ENCODE measurements at regions not wholly inside any gene's neighbourhood (a gene's known extent, or its start where the extent isn't known, plus 50 kb on each side); places are given as distances from the start of the nearest gene placed in this dataset.
"Not testable (repeated sequence)": the region's sequence is repeated elsewhere in the genome, so short reads cannot be mapped to it uniquely, and the experiment has no call there.

- WGBS, 2 donors (ENCODE audit: extremely low coverage in 2 of 2, insufficient read length in 2 of 2, insufficient replicate concordance in 1 of 2), result no CpG with 5 or more reads among the region's 5 CpGs
- Histone ChIP-seq H3K4ac (ENCODE audit: low read length) (no peak overlapping the region), H3K4me1 (ENCODE audit: control insufficient read depth in 2 of 2, insufficient read depth in 1 of 2, low read depth in 1 of 2, low read length in 2 of 2) (no peaks in the 10 kb centered on the region), H3K79me1 (ENCODE audit: low read depth, low read length) (no peaks in the 10 kb centered on the region), H3K9me3 (replicated peaks in 1 of 2; ENCODE audit: control insufficient read depth in 2 of 2, insufficient read depth in 1 of 2, low read depth in 1 of 2, low read length in 2 of 2) (no peaks in the 10 kb centered on the region), H3K14ac (ENCODE audit: low read length) (no peak overlapping the region), H3K9ac (ENCODE audit: low read depth, low read length, poor library complexity) (no peak overlapping the region), H2BK12ac (ENCODE audit: low read length) (no peak overlapping the region), H2BK120ac (ENCODE audit: low read depth, low read length) (no peak overlapping the region), H2AK5ac (ENCODE audit: low read depth, low read length) (no peak overlapping the region), H4K8ac (ENCODE audit: low read depth, low read length) (no peak overlapping the region), H3K4me2 (ENCODE audit: insufficient read depth, low read length, poor library complexity, severe bottlenecking) (no peak overlapping the region), H3K23ac (ENCODE audit: low read depth, low read length, poor library complexity) (no peak overlapping the region), H3K27ac (replicated peaks; ENCODE audit: low read length) (no peak overlapping the region), H3K27me3 (ENCODE audit: control insufficient read depth in 3 of 3, insufficient read depth in 3 of 3, low read depth in 1 of 3, low read length in 3 of 3) (no peaks in the 10 kb centered on the region), H4K91ac (ENCODE audit: low read depth, low read length, poor library complexity) (no peak overlapping the region), H3K18ac (ENCODE audit: low read length) (no peak overlapping the region), H2AFZ (ENCODE audit: low read length) (no peak overlapping the region), H2BK15ac (ENCODE audit: low read length) (no peak overlapping the region), H3K36me3 (replicated peaks in 1 of 2; ENCODE audit: control insufficient read depth in 2 of 2, insufficient read depth in 2 of 2, low read length in 2 of 2) (no peaks in the 10 kb centered on the region), H3K4me3 (ENCODE audit: low read length in 2 of 2) (no peak overlapping the region), H2BK5ac (ENCODE audit: low read length) (no peak overlapping the region)
- no peak for DNase-seq (ENCODE audit: low spot score)
These were observed 133.1 kb upstream of the FAM174A start for GRCh38 chr5:100402071-100402470.

- Histone ChIP-seq H3K4me1 (ENCODE audit: control insufficient read depth in 2 of 2, insufficient read depth in 1 of 2, low read depth in 1 of 2, low read length in 2 of 2) (no peaks in the 10 kb centered on the region), H2BK15ac (ENCODE audit: low read length) (no peak overlapping the region), H3K9ac (ENCODE audit: low read depth, low read length, poor library complexity) (no peak overlapping the region), H3K4me3 (ENCODE audit: low read length in 2 of 2) (no peak overlapping the region), H3K14ac (ENCODE audit: low read length) (no peak overlapping the region), H2AK5ac (ENCODE audit: low read depth, low read length) (no peak overlapping the region), H3K27me3 (ENCODE audit: control insufficient read depth in 3 of 3, insufficient read depth in 3 of 3, low read depth in 1 of 3, low read length in 3 of 3) (no peaks in the 10 kb centered on the region), H3K23ac (ENCODE audit: low read depth, low read length, poor library complexity) (no peak overlapping the region), H2AFZ (ENCODE audit: low read length) (no peak overlapping the region), H2BK12ac (ENCODE audit: low read length) (no peak overlapping the region), H2BK120ac (ENCODE audit: low read depth, low read length) (no peak overlapping the region), H3K9me3 (replicated peaks in 1 of 2; ENCODE audit: control insufficient read depth in 2 of 2, insufficient read depth in 1 of 2, low read depth in 1 of 2, low read length in 2 of 2) (no peaks in the 10 kb centered on the region), H3K4ac (ENCODE audit: low read length) (no peak overlapping the region), H3K36me3 (replicated peaks in 1 of 2; ENCODE audit: control insufficient read depth in 2 of 2, insufficient read depth in 2 of 2, low read length in 2 of 2) (no peaks in the 10 kb centered on the region), H3K79me1 (ENCODE audit: low read depth, low read length) (no peaks in the 10 kb centered on the region), H4K8ac (ENCODE audit: low read depth, low read length) (no peak overlapping the region), H3K27ac (replicated peaks; ENCODE audit: low read length) (no peak overlapping the region), H4K91ac (ENCODE audit: low read depth, low read length, poor library complexity) (no peak overlapping the region), H3K4me2 (ENCODE audit: insufficient read depth, low read length, poor library complexity, severe bottlenecking) (no peak overlapping the region), H3K18ac (ENCODE audit: low read length) (no peak overlapping the region), H2BK5ac (ENCODE audit: low read length) (no peak overlapping the region)
- DNase-seq (ENCODE audit: low spot score), result no peak
These were observed 134.0 kb upstream of the FAM174A start for GRCh38 chr5:100401149-100401548.

GRCh38 chr5:100398815-100399214 is 136.4 kb upstream of the FAM174A start:
- not testable (repeated sequence) for H2BK15ac ChIP-seq (ENCODE audit: low read length); H4K8ac ChIP-seq (ENCODE audit: low read depth, low read length); H3K4ac ChIP-seq (ENCODE audit: low read length); H4K91ac ChIP-seq (ENCODE audit: low read depth, low read length, poor library complexity); H3K9me3 ChIP-seq (replicated peaks in 1 of 2; ENCODE audit: control insufficient read depth in 2 of 2, insufficient read depth in 1 of 2, low read depth in 1 of 2, low read length in 2 of 2); H3K23ac ChIP-seq (ENCODE audit: low read depth, low read length, poor library complexity); H3K4me1 ChIP-seq (ENCODE audit: control insufficient read depth in 2 of 2, insufficient read depth in 1 of 2, low read depth in 1 of 2, low read length in 2 of 2); H2BK12ac ChIP-seq (ENCODE audit: low read length); H3K14ac ChIP-seq (ENCODE audit: low read length); H3K36me3 ChIP-seq (replicated peaks in 1 of 2; ENCODE audit: control insufficient read depth in 2 of 2, insufficient read depth in 2 of 2, low read length in 2 of 2); H3K27ac ChIP-seq (replicated peaks; ENCODE audit: low read length); H2BK120ac ChIP-seq (ENCODE audit: low read depth, low read length); H2AFZ ChIP-seq (ENCODE audit: low read length); H3K4me3 ChIP-seq (ENCODE audit: low read length in 2 of 2); H2BK5ac ChIP-seq (ENCODE audit: low read length); DNase-seq (ENCODE audit: low spot score); H3K9ac ChIP-seq (ENCODE audit: low read depth, low read length, poor library complexity); H3K79me1 ChIP-seq (ENCODE audit: low read depth, low read length); H2AK5ac ChIP-seq (ENCODE audit: low read depth, low read length); H3K27me3 ChIP-seq (ENCODE audit: control insufficient read depth in 3 of 3, insufficient read depth in 3 of 3, low read depth in 1 of 3, low read length in 3 of 3); H3K18ac ChIP-seq (ENCODE audit: low read length); H3K4me2 ChIP-seq (ENCODE audit: insufficient read depth, low read length, poor library complexity, severe bottlenecking)
- no CpG with 5 or more reads among the region's 3 CpGs for WGBS, 2 donors (ENCODE audit: extremely low coverage in 2 of 2, insufficient read length in 2 of 2, insufficient replicate concordance in 1 of 2)

DNA sequence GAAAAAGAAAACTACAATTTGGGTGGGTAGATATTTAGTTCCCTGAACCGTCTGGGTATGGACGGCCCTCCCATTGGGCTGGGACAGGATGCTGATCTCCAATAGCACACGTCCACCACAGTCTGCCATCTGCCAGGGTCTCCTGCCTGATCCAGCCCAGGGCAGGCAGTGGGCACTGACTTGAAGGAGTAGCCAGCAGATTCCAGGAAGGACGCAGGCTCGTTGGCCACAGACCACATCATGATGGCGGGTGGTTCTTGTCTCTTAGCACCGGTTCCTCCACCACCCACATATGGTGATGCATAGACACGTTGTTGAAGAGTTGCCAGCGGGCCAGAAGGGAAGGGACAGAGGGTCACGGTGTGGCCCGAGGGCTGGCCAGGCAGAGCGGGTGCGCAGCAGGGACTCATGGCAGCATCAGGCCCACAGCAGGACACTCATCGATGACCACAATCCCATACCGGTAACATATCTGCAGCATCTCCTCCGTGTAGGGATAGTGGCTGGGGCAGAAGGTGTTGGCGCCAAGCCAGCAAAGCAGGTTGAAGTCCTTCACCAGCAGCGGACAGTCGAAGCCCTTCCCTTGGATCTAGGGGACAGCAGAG is 155.8 kb upstream of the FAM174A start:
- WGBS, 2 donors (ENCODE audit: extremely low coverage in 2 of 2, insufficient read length in 2 of 2, insufficient replicate concordance in 1 of 2), result no CpG with 5 or more reads among the region's 19 CpGs
- H3K4me3 ChIP-seq (ENCODE audit: low read length in 2 of 2), result not testable (repeated sequence)

More for the DNA sequence above, 155.8 kb upstream of the FAM174A start:
- H3K4me1 ChIP-seq (ENCODE audit: control insufficient read depth in 2 of 2, insufficient read depth in 1 of 2, low read depth in 1 of 2, low read length in 2 of 2); H3K36me3 ChIP-seq (replicated peaks in 1 of 2; ENCODE audit: control insufficient read depth in 2 of 2, insufficient read depth in 2 of 2, low read length in 2 of 2); H3K14ac ChIP-seq (ENCODE audit: low read length); H2BK120ac ChIP-seq (ENCODE audit: low read depth, low read length); H3K9me3 ChIP-seq (replicated peaks in 1 of 2; ENCODE audit: control insufficient read depth in 2 of 2, insufficient read depth in 1 of 2, low read depth in 1 of 2, low read length in 2 of 2); H2BK15ac ChIP-seq (ENCODE audit: low read length); H2AFZ ChIP-seq (ENCODE audit: low read length); H4K8ac ChIP-seq (ENCODE audit: low read depth, low read length); DNase-seq (ENCODE audit: low spot score); H2AK5ac ChIP-seq (ENCODE audit: low read depth, low read length); H2BK5ac ChIP-seq (ENCODE audit: low read length); H3K18ac ChIP-seq (ENCODE audit: low read length); H3K27me3 ChIP-seq (ENCODE audit: control insufficient read depth in 3 of 3, insufficient read depth in 3 of 3, low read depth in 1 of 3, low read length in 3 of 3); H3K9ac ChIP-seq (ENCODE audit: low read depth, low read length, poor library complexity); H2BK12ac ChIP-seq (ENCODE audit: low read length); H3K4ac ChIP-seq (ENCODE audit: low read length); H3K79me1 ChIP-seq (ENCODE audit: low read depth, low read length); H4K91ac ChIP-seq (ENCODE audit: low read depth, low read length, poor library complexity); H3K27ac ChIP-seq (replicated peaks; ENCODE audit: low read length); H3K4me2 ChIP-seq (ENCODE audit: insufficient read depth, low read length, poor library complexity, severe bottlenecking); H3K23ac ChIP-seq (ENCODE audit: low read depth, low read length, poor library complexity): not testable (repeated sequence)
